ENCODE measurements at regions not wholly inside any gene's neighbourhood (a gene's known extent, or its start where the extent isn't known, plus 50 kb on each side); places are given as distances from the start of the nearest gene placed in this dataset.

DNA sequence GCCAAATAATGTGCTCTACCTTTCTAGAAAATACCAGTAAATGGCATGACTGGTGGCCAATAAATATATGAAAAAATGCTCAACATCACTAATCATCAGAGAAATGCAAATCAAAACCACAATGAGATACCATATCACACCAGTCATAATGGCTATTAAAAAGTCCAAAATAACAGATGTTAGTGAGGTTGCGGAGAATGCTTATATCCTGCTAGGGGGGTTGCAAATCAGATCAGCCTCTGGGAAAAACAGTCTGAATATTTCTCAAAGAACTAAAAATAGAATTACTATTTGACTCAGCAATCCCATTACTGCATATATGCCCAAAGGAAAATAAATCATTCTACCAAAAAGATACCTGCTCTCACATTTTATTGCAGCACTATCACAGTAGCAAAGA lies 115.1 kb downstream of the RASGEF1B start:
- no peak overlapping the region for H3K4me3 ChIP-seq (ENCODE audit: control insufficient read depth, low read depth, low read length)
- peak; percentile 38 for DNase-seq (ENCODE audit: low read depth)
- TF ChIP-seq, protein P1, sequence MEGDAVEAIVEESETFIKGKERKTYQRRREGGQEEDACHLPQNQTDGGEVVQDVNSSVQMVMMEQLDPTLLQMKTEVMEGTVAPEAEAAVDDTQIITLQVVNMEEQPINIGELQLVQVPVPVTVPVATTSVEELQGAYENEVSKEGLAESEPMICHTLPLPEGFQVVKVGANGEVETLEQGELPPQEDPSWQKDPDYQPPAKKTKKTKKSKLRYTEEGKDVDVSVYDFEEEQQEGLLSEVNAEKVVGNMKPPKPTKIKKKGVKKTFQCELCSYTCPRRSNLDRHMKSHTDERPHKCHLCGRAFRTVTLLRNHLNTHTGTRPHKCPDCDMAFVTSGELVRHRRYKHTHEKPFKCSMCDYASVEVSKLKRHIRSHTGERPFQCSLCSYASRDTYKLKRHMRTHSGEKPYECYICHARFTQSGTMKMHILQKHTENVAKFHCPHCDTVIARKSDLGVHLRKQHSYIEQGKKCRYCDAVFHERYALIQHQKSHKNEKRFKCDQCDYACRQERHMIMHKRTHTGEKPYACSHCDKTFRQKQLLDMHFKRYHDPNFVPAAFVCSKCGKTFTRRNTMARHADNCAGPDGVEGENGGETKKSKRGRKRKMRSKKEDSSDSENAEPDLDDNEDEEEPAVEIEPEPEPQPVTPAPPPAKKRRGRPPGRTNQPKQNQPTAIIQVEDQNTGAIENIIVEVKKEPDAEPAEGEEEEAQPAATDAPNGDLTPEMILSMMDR (IDR thresholded peaks at IDR 0.05; ENCODE audit: control insufficient read depth, insufficient read depth, low read depth, low read length, missing control alignments) = no peak

DNA sequence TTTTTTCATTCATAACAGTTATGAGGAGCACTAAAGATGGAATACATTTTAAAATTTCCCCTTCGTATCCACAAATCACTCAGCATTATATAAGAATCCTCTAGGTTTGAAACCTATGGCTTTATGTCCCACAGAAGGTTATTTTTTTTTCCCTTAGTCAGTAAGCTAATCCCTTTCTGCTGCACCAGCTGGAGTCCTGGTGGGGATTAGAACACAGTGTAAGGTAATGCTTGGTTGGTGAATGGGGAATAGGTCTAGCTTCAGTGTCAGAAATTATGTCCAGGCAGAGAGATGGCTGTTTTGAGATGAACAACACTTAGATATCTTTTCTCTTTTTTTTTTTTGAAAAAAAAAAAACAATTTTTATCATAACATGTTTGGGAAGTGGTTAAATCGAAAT lies 116.6 kb downstream of the RASGEF1B start:
- TF ChIP-seq, protein P1 (IDR thresholded peaks at IDR 0.05; ENCODE audit: control insufficient read depth, insufficient read depth, low read depth, low read length, missing control alignments) = no peak
- H3K4me3 ChIP-seq (ENCODE audit: control insufficient read depth, low read depth, low read length) = no peak overlapping the region
- no peak for DNase-seq (ENCODE audit: low read depth)

DNA sequence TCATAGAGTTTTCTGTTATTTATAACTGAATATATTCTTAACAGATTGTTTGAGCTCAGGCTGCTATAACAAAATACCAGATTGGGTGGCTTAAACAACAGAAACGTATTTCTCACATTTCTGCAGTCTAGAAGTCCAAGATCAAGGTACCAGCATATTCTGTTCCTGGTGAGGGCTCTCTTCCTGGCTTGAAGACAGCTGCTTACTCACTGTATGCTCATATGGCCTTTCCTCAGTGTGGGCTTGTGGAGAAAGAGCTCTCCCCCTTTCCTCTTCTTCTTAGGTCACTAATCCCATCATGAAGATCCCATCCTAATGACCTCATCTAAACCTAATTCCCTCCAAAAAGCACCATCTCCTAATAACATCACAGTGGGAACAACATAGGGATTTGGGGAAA lies 117.8 kb downstream of the RASGEF1B start:
- no peak for DNase-seq (ENCODE audit: low read depth)
- no peak overlapping the region for H3K4me3 ChIP-seq (ENCODE audit: control insufficient read depth, low read depth, low read length)
- TF ChIP-seq, protein P1 (IDR thresholded peaks at IDR 0.05; ENCODE audit: control insufficient read depth, insufficient read depth, low read depth, low read length, missing control alignments) = no peak

DNA sequence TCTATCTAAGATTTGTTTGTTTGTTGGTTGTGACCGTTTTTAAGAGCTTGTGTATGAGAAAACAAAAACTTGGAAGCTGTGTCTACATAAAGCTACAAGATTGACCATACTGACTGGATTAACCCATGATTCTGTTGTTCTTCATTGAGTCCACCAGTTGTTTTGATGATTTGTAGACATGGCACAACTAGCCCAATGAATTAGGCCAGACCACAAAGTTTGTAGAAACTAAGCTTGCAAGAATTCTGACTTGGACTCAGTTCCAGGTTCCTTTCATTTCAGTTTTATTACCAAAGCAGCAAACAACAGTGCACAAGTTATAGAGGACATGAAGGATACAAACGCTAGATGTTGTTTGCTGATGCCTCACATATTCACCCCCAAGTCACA lies 119.3 kb downstream of the RASGEF1B start:
- TF ChIP-seq, protein P1 (IDR thresholded peaks at IDR 0.05; ENCODE audit: control insufficient read depth, insufficient read depth, low read depth, low read length, missing control alignments) = no peak
- no peak overlapping the region for H3K4me3 ChIP-seq (ENCODE audit: control insufficient read depth, low read depth, low read length)
- DNase-seq (ENCODE audit: low read depth) = peak; percentile 72

DNA sequence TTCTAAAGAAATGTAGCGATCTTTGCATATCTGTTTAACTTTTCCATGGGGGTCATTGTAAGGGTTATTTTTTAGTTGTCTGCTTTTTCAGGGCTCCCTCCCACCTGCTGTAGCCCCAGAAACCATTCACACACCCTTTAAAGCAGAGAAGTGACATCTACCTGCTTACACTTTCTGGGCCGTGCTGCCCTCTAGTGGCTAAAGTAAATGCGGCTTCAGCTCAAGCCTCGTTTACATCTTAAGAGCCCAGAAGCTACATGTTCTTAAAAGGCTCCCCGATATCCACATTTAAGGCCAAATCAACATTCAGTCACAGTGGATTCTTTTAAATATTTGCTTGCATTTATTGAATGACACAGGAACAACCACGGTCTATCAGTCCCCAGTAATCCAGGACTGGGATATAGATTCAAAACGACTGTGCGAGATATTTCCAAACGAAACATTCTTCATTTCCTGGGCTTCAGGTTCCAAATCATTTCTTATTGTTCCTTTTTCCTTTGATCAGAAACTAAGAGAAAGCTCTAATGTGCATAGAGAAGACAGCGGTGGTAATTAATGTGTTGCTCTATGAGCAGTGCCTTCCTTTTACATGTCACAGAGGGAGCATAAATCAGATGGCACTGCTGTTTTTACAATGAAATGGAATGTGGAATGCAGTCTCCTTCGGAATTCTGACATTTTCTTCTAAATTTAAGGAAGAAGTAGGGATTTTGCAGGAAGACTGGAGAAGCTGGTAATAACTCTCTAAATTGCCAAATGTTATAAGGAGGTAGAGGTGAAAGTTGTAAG lies 119.9 kb downstream of the RASGEF1B start:
- no peak for DNase-seq (ENCODE audit: low read depth)
- TF ChIP-seq, protein P1 (IDR thresholded peaks at IDR 0.05; ENCODE audit: control insufficient read depth, insufficient read depth, low read depth, low read length, missing control alignments) = peak; percentile 93
- H3K4me3 ChIP-seq (ENCODE audit: control insufficient read depth, low read depth, low read length) = no peak overlapping the region

DNA sequence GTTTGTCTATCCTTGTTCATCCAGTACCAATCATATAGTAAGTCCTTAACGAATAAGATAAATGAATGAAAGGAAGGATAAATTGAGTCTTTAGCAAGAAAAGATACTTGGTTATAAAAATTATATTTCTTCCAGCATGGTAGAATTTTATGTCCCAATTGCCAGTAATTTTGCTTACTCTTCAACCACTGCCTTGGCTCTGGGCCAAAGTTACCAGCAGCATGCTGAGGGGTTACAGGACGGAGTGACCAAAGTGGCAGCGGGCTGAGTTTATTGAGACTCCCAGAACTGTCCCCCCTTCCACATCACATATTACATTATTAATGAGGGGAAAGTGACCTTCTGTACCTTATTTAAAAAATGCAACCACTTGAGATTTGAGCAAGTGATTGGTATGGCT lies 121.7 kb downstream of the RASGEF1B start:
- TF ChIP-seq, protein P1 (IDR thresholded peaks at IDR 0.05; ENCODE audit: control insufficient read depth, insufficient read depth, low read depth, low read length, missing control alignments) = no peak
- no peak for DNase-seq (ENCODE audit: low read depth)
- H3K4me3 ChIP-seq (ENCODE audit: control insufficient read depth, low read depth, low read length) = no peak overlapping the region

Data from AG09309 (cell line).